NCI-H69 (cell line): ENCODE measurements at regions not wholly inside any gene's neighbourhood (a gene's known extent, or its start where the extent isn't known, plus 50 kb on each side); places are given as distances from the start of the nearest gene placed in this dataset.

Source experiments
- DNase-seq: peaks from one replicate; lab custom pipeline; 2025; lab: John Stamatoyannopoulos, UW

- no peak for DNase-seq
These were observed 305.0 kb upstream of the C2CD4B start for GRCh38 chr15:62469874-62470688.

DNA sequence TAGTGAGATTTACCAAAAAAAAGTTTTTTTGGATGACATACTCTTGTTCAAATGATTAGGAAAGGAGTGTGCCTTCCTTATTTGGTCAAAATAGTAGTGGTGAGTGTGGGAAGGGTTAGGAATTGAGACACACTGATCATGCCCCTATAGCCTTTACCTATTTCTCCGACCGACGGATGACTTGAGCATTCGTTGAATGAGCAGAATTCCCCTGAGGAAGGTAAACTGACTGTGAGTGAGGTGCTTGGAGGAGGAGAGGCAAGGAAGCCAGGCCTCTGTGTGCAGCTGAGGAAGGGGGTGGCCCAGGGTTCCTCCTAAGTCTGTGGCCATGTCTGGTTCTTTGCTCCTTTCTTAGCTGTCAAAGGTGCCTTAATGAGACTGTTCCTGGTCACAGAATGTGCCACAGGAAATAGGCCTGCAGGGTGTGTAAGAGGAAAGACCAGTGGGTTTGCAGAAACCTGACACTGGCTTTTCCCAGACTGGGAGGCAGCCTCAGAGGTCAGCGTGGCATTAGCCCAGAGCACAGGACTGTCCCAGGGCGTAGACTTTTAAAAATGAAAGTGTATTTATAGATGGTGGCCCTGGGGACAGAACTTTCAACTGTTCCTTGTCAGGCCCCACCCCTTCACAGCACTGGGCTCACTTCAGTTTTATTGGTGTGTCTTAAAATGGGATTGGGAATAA, 307.7 kb upstream of the C2CD4B start:
- DNase-seq: no peak

DNA sequence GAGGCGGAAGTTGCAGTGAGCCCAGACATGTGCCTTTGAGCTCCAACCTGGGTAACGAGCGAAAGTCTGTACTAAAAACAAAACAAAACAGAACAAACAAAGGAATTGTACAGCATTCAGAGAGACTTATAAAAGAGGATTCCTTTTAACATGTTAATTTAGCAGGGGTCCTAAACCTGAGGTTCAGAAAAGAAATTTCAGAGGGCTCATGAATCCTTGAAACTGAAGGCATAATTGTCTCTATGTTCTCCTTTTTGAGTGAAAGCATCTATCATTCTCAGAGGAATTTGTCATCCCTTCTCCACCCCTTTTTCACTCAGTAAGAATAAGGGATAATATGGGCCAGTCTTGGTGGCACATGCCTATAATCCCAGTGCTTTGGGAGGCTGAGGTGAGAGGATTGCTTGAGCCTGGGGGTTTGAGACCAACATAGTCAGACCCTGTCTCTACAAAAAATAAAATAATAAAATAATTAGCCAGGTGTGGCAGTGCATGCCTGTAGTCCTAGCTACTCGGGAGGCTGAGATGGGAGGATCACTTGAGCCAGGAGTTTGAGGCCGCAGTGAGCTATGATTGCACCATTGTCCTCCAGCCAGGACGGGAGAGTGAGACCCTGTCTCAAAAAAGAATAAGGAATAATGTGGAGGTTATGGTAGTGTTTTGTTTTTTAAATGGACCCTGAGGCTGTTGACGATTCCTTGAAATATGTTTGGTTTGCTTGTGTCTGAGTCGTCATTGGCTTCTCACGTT, 309.1 kb upstream of the C2CD4B start:
- no peak for DNase-seq

DNA sequence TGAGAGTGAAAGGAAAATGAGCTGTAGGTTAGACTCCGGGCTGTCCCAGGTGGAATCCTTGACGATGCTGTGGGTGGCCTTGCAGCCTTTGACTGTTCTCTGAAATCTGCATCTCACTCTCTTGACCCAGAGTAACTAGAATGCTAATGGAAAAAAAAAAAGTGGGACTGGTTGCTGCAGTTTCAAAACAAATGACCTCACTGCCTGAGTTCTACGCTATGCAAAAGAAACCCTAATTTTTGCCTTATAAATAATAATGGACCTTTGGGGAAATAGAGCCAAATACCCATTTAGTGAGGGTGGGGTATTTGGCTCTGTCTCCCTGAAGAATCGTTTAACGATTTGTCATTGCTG, 309.7 kb upstream of the C2CD4B start:
- DNase-seq: no peak

DNA sequence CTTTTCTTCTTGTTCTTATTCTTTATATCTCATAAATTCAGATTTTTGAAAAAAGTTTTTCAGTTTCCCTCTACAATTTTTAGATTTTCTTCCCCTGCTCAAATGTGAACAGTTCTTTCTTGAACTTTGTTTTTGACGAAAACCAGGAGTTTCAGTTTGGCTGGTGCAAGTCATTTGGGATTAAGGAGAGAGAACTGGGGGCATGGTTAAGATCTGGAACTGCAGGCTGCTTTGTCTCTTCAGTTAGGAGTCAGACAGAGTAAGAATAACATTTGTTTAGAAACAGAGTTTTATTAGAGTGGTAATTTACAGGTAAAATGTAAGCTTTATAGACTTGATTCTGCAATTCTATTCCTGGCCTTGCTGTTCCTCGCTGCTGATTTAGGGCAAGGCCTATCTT, 310.5 kb upstream of the C2CD4B start:
- DNase-seq: no peak

GRCh38 chr15:62476163-62476562, 311.1 kb upstream of the C2CD4B start:
- DNase-seq: no peak

DNA sequence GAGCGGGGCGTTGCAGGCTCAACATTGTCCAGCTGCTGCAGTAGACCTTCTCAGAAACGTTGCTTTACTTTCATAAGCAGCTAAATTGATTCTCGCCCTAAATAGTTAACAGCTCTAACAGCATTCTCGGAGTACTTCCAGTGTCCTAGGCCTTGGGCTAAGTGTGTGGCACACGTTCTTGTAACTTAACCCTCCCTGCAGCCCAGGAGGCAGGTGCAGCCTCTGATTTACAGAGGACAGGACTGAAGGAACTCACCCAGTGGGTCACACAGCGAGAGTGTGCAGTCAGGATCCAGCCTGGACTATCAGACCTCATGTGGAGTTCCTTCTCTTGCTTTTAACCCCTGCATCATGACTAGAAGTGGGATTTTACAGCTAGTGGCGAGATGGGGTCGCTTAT, 312.8 kb upstream of the C2CD4B start:
- no peak for DNase-seq

DNA sequence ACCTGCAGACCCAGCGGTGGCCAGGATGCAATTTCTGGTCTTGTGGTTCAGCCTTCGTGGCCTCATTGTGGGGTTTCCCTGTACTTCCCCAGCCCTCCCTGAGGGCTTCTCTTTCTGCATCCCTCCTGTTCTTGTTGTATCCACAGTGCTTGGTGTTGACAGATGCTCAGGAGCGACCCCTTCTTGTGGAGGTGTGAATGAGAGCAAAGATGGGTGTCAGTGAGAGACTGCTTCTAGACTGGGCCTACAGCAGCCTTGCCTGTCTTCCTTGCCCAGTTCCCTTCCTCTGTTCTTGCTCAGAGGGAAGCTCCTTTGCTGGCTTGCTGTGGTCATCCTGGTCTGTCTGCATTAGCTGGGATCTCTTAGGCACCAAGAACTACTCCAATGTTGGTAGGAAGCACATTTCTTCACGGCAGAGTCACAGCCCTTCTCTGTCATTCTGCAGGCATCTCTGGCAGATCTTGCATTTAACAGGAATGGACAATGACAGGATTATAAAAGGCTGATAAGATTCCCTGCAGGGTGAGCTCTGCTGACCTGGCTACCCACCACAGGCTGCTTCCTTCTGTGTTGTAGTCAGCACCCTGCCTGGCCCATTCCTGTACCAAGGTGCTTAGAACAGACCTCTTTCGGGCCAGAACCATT, 317.8 kb upstream of the C2CD4B start:
- DNase-seq: peak; percentile 27

GRCh38 chr15:62483814-62484213, 318.7 kb upstream of the C2CD4B start:
- DNase-seq: peak; percentile 20

DNA sequence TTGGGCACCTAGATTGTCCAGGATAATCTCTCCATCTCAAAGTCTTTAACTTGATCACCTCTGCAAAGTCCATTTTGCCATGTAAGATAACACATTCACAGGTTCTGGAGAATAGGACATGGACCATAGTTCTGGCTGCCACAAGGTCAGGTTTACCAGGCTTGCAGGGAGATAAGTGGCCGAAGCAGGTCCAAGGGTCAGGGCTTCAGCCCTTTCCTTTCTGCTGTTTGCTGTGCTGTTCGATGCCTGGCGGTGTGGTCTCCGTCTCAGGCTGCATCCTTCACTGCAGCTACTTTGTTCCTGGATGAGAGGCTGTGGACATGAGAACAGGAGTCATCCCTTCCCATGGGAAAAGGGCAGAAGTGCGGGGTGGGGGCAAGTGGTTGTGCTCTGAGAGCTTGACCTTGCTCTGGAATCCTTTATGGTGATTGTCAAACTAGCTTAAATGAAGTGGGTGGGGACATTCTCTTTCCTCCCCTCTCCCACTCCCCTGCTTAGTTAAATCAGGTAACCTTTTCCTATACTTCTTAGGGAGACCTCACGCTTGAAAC, 320.2 kb upstream of the C2CD4B start:
- no peak for DNase-seq

GRCh38 chr15:62486041-62486440, 321.0 kb upstream of the C2CD4B start:
- no peak for DNase-seq

DNA sequence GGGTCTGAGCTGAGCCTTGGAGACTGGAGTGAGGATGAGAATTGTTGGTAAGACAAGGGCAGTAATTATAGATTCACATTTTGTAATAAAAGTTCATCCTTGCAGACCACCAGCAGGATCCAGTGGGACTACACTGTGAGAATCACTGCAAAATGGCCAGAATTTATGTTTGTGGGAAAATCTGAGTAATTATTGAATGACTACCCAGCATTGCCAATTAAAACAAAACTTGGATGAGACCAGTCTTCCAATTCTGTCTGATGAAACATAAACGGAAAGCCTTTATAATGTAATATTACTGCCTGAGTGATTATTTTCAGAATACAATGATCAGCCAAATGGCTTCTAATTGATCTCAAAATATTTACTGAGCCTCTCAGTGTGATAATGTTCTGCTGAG, 323.3 kb upstream of the C2CD4B start:
- DNase-seq: no peak

DNA sequence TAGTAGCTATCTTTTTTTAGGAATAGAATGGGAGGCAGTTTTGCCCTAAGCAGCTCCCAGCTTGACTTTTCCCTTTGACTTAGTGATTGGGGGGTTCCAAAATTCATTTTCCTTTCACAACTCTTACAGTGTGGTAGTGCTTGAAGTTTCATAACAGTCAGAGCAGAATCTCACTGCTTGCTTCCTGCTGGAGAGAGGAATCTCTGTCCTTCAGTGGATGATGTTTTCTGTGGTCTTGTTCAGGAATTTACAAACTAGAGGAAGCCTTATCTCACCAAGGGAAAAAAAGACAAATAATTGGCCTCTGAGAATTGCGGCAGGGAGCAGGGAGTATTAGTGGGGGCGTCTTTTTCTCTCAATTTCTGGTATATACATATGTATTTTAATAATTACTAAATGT, 326.6 kb upstream of the C2CD4B start:
- no peak for DNase-seq

- no peak for DNase-seq
These were observed 327.8 kb upstream of the C2CD4B start for GRCh38 chr15:62492900-62493299.

DNA sequence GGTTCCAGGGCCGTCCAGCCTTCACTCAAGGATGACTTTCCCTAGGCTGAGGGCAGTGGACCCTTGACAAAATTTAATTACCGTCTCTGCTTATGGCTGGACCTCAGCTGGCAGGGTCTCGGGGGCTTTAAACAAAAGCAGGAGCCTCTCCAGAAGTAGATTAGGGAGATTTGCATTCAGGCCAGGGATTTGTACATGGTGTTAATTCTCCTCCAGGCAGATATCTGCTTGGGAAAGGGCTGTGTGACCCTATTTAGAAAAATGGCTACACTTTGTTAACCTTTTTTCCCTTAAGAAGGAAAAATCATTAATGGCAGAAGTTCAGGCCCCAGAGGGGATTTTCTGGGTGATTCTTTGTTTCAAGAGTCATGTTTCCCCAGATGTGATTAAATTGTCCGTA, 329.1 kb upstream of the C2CD4B start:
- DNase-seq: no peak

- DNase-seq: peak; percentile 81
These were observed 330.9 kb upstream of the C2CD4B start for GRCh38 chr15:62495670-62496614.

GRCh38 chr15:62497356-62497755, 332.3 kb upstream of the C2CD4B start:
- no peak for DNase-seq

- DNase-seq: no peak
These were observed 333.2 kb upstream of the C2CD4B start for GRCh38 chr15:62498278-62498677.

- DNase-seq: no peak
These were observed 333.6 kb upstream of the C2CD4B start for GRCh38 chr15:62498712-62499111.

DNA sequence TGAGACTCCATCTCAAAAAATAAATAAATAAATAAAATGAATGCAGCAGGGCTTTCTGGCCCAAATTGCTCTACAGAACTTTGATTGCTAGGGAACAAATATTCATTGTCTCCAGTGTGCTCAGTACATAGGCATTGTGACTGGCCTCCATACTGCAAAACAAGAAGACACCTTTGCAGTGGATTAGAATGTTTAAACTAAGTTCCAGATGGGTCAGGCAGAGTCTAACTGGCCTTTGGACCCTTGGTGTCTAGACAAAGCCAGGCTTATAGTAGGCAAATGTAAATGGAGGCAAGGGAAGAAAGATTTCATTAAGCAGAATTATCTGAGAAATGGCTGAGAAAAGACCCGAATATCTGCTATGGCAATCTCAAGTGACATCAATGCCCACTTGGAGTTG, 335.2 kb upstream of the C2CD4B start:
- DNase-seq: no peak

DNA sequence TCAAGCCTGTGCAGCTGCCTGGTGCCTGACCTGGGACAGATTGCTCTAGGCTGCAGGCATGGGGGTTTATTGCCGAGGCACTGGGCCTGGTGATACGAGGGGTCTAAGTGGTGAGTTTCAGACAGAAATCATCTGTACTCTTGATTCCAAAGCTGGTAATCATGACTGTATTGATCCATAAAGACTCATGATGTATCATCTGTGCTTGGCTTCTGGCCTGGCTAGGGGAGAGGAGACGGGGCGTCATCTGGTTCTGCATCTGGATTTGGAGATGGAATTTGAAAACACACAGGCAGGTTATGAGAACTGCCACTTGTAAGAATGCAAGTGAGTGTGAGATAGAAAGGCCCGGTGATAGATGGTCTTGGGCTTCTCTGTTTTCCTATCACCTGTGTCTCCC, 337.4 kb upstream of the C2CD4B start:
- DNase-seq: no peak
